Activated T-cell treated with anti-CD3 and anti-CD28 coated beads for 48 hours (primary cell): ENCODE measurements at regions not wholly inside any gene's neighbourhood (a gene's known extent, or its start where the extent isn't known, plus 50 kb on each side); places are given as distances from the start of the nearest gene placed in this dataset.
"Not testable (repeated sequence)": the region's sequence is repeated elsewhere in the genome, so short reads cannot be mapped to it uniquely, and the experiment has no call there.

ENCODE experiments used
- DNase-seq: peaks from one replicate; pipeline ENCODE4 v3.0.0-alpha.2; 2020; ENCODE audit warnings: low read depth

DNA sequence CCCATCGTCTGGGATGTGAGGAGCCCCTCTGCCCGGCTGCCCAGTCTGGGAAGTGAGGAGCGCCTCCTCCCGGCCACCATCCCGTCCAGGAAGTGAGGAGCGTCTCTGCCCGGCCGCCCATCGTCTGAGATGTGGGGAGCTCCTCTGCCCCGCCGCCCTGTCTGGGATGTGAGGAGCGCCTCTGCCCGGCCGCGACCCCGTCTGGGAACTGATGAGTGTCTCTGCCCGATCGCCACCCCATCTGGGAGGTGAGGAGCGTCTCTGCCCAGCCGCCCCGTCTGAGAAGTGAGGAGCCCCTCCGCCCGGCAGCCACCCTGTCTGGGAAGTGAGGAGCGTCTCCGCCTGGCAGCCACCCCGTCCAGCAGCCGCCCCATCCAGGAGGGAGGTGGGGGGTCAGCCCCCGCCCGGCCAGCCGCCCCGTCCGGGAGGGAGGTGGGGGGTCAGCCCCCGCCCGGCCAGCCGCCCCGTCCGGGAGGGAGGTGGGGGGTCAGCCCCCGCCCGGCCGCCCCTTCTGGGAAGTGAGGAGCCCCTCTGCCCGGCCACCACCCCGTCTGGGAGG, 705.8 kb downstream of the DTWD2 start:
- DNase-seq = not testable (repeated sequence)

DNA sequence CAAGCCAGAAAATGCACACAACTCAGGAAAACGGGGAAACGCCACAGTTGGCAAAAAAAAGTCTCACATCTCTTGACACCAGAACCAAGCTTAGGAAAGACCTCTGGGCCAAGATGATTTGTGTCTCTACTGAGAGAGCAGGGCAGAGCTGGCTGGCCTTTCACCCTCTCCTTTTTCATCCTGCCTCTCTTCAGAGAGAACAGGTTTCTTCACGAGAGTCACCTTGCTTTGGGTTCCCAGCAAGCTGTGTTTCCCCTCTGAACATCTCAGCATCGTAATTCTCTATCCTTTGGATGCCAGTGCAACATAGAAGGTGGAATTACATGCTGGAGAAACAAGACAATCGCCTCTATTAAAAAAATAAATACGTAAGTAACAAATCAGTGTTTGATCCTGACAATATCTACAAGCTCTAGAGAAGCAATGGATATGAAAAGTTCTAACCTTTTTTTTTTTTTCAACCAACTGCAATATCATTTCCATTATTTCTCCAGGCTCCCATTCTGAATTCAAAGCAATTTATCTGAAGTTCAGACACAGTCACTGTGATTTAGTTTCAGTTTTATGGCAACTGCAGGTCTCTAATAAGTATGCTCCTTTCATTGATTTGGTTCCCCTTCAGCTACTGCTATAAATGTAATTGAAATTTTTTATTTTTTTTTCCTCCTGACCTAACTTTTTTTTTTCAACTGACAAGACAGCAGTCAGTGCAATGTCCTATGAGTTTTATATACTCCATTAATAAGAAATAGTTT, 708.6 kb downstream of the DTWD2 start:
- no peak for DNase-seq

DNA sequence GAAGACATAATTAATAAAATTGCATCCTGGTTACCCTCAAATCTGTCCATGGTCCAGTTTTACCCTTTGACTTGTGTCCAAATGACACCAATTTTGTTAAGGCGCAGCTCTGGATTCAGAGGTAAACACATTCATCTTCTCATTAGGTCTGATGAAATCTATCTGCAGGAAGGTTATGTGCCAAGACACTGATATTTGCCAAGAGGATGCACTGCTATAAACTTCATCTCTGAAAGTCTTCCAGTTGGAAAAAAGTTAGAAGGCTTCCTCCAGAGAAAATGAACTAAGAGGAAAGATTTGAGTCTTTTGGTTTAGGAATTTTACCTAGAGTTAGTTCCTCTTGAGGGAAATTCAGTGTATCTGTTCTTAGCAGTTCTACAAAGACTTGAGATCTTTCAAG, 717.8 kb downstream of the DTWD2 start:
- no peak for DNase-seq

DNA sequence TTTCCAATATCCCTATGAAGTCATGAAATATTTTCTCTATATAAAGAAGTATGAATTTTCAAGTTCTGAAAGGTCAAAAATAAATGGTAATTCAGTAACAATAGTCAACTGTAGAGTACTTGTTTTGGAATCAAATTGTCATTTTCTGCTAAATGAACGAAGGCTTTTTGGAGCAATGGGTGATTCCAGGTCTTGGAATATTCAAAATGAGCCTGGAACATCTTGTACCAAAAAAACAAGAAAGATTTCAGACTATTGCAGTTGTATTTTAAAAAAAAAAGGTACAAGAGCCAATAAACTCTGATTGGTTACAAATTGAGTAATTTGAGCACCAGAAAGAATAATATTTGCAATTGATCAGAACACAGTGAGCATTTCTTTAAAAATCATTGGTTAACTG, 730.1 kb downstream of the DTWD2 start:
- no peak for DNase-seq

DNA sequence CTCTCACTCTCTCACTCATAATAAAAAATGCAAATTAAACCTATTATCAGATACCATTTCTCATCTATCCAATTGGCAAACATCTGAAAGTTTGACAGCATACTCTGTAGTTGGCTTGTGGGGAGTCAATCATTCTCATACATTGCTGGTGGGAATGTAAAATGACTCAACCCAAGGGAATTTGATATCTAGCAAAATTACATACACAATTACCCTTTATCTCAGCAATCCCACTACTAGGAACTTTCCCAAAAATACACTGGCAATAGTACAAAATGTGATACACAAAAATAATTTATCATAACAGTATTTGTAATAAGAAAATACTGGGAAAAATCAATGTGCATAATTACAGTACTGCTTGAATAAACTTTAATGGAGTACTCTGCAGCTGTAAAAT, 731.3 kb downstream of the DTWD2 start:
- no peak for DNase-seq

DNA sequence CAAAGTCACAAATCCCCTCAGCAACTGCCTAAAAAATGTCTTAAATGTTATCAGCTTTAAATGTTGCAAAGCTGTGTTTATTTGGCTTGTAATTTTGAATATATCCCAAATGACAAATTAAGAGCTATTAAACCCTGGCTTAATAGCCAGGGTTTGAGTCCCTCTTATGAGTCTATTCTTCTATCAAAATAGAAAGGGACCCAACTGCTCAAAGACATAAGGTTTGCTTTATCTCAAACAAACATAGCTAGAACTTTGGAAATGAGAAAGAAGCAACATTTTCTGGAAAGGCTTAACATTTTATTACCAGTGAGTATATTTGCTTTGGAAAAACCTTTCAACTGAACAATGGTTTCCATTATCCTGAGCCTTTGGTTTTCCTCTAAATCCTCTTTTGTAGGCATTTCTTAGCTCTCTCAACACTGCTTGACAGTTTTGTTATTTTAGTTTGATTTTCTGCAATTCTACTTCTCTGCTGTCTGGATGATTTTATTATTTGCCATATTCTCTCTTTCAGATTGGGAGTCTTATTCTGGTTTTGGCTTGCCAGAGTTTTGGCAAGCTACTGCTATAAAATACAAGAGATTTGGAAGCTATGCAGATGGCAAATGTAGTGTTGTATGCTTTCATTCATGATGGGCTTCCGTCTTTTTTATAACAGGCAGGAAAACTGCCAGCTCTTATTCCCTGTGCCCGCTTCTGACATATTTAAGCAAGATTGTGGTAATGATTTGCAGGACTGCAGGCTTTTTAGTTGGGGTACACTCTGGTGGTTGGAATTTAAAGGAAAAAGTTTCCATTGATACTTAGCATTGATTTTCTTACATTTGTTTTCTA, 734.9 kb downstream of the DTWD2 start:
- DNase-seq = no peak

DNA sequence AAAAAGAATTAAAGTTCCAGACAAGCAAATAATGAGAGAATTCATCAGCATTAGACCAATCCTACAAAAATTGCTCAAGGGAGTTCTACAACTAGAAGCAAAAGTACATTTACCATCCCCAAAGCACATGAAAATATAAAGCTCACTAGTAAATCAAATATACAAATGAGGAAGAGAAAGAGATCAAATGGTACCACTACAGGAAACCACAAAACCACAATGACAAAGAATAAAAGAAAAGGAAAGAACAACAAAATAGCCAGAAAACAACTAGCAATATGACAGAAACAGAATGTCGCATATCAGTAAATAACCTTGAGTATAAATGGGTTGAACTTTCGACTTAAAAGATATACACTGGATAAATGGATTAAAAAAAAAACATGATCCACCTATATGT, 739.0 kb downstream of the DTWD2 start:
- no peak for DNase-seq

DNA sequence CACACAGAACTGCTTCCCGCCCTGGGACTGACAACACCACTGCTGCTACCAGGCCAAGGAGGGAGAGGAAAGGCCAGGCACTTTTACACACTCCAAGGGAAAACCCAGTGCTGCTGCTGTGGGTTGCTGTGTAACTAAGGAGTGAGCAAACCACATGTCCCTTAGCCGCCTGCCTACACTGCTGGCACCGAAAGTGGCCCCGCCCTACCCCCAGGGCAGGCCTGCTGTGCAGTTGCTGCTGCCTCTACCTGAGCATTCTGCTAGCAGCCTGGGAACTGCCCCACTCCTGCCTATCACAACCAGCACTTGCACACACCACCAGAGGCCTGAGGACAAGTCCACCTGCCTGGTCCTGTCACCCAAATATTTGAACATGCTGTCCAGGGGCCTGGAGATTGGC, 740.9 kb downstream of the DTWD2 start:
- DNase-seq = no peak

DNA sequence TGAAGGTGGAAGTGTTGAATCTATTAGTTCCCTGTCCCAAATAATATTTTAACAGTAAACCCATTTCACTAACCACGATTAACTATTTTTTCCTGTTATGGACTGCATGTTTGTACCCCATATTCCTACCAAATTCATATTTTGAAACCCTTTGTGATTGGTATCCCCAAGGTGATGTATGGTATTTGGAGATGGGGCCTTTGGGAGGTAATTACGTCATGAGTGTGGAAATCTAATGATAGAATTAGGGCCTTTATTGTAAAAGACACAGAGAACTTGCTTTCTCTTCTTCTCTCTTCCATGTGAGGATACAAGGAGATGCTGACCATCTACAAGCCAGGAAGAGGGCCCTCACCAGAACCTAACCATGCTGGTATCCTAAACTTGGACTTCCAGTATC, 744.7 kb downstream of the DTWD2 start:
- DNase-seq = no peak

DNA sequence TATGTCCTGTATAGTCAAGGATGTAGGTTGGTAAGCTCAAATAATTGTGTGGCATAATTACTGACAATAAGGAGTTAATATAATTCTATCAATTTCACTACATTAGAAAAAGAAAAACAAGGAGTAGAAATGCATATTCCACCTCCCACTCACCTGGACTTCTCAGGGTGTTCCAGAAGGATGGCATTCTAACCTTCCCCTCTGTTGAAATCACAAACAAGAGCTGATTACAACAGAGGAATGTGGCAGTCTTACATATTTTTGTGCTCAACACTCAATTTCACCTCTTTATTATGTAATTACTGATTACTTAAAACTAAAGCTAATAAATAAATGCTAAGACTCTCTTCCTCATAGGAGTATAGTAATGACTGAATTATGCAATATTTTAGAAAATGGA, 745.3 kb downstream of the DTWD2 start:
- no peak for DNase-seq

DNA sequence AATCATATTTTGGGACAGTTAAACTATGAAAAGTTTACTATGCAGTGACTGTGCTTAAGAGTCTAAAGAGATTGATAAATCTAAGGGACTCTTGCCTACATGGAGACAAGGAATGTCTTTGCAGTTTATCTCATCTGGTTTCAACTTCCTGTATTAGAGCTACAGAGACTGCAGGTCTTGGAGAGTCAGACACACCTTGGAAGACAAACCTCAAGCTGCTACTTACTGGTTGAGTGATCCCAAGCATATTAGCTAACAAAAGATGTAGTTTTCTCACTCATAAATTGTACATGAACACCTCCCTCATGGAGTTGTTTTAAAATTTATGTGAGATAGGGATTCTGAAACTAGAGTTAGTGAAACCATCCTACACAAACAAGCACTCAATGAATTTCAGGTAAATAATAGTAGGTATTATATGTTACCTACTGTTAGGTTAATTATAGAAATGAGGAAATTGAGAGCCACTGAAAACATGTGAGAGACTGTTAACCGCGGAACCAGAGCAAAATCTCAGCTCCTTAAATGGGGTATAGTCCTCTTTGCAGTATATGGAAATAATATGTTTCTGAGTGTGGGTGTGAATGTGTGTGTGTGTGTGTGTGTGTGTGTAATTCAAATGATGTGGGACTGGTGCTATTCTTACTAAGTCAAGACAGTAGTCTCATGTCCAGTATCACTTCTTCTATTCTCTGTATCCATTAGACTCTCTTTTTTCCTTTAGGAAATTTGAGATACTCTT, 752.1 kb downstream of the DTWD2 start:
- DNase-seq = no peak

DNA sequence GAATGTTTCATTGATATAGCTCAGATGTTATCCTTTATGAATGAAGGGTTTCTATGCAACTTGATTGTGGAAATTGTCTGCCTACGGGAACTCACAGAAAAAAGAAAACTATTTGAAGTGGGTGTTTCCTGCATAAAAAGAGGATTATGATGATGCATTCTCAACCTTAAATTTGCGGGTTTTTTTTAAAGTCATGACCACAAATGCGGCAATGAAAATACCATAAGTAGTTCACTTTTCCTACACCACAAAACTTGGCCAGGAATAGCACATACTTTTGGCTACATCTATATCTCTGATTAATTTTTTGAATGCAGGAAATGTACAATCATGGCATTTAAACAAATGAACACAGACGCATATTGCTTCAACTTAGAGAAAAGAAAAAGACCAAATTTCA, 754.7 kb downstream of the DTWD2 start:
- no peak for DNase-seq

DNA sequence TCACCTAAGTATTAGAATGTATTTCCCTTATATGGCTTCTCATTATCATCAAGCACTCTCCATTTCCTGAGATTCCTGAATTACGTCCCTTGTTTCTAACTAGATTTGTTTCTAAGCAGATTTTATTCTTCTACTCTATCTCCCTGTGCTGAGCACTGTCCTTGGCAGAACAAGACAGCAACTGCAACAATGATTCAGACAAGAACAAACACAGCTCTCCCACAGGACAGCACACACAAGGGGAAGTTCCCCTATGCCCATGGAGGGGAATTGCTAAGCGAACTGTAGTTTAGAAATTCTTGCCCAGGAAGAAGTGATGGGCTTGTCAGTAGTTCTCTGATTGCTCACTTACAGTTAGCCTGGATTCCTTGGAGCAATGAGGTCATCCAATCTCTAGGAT, 759.9 kb downstream of the DTWD2 start:
- no peak for DNase-seq

DNA sequence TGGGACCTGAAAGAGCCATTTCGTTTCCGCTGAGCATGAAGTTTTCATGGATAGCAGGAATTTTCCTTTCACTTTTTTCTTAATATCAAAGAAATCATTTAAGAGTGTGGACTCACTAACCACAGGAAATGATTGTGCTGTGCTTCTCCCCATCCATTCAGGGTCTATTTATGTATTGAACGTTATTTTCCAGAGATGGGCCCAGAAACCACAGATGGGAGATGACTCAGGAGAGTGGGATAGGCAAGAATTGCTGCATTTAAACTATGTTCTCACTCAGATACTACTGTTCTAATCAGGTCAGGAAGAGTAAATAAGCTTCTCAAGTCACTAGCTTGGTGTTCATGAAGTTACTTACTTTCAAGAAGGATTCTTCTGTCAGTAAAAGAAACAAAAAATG, 763.8 kb downstream of the DTWD2 start:
- DNase-seq = no peak

DNA sequence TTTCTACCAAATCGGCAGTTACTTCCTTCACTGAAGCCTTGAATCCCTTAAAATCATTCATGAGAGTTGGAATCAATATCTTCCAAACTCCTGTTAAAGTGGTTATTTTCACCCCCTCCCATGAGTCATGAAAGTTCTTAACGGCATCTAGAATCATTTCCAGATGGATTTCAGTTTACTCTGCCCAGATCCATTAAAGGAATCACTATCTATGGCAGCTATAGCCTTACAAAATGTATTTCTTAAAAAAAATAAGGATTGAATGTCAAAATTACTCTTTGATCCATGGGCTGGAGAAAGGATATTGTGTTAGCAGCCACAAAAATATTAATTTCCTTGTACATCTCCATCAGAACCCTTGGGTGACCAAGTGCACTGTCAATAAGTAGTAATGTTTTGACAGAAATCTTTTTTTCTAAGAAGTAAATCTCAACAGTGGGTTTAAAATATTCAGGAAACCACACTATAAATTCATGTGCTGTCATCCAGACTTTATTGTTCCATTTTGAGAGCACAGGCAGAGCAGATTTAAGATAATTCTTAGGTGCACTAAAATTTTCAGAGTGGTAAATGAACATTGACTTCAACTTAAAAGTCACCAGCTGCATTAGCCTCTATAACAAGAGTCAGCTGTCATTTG, 767.7 kb downstream of the DTWD2 start:
- DNase-seq = no peak

DNA sequence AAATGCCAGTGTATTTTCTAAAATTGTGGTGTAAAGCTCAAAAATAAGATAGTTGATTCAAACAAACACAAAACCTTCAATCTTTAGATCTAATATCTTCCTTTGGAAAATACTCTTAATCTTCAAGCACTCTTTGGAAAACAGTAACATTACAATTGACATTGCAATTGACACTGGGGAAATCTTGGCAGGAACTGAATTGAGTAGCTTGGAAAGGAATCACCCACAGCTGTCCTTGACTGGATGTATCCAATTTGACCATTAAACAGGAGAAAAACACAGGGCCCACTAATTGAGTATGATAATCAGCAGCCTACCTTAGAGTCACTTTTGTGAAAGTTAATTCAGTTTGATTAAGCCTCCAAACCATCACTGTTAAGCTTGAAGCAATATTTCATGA, 776.7 kb downstream of the DTWD2 start:
- no peak for DNase-seq

DNA sequence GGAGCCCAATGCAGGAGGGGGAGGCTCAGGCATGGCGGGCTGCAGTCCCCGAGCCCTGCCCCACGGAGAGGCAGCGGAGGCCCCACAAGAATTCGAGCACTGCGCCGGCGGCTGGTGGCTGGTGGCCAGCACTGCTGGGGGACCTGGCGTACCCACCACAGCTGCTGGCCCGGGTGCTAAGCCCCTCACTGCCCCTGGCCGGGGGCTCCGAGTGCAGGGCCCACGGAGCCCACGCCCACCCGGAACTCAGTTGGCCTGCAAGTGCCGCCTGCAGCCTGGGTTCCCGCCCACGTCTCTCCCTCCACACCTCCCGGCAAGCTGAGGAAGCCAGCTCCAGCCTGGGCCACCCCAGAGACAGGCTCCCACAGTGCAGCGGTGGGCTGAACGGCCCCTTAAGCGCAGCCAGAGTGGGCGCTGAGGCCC, 780.3 kb downstream of the DTWD2 start:
- no peak for DNase-seq

DNA sequence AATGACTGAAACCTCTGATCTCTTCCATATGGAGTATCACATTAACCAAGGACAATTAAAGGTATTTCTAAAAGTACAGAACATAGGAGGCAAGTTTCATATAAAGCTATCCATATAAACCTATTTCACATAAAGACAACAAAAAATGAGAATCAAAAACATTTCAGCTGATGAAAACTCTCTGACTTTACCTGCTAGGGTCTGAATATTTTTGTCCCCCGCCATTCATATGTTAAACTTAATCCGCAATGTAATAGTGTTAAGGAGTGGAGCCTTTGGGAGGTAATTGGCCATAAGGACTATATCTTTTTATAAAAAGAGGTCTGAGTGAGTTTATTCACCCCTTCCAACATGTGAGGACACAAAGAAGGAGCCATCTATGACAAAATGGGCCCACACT, 788.5 kb downstream of the DTWD2 start:
- no peak for DNase-seq

DNA sequence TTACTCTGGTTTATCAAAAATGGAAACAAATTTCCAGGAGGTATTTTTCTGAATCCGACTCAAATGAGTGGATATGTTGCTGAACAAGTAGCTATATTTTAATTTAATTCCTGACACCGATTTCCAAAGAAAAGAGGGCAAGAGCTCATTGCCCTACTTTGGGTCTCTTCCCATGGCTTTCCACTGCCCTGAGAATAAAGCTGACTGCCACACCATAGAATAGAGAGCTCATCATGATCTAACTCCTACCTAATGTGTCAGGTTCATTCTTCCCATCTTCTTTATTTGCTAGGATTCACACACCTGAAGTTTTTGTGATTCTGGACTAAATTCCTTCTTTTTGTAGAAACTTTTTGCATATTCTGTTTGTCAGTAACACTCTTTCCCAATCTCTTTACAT, 792.1 kb downstream of the DTWD2 start:
- DNase-seq = no peak

DNA sequence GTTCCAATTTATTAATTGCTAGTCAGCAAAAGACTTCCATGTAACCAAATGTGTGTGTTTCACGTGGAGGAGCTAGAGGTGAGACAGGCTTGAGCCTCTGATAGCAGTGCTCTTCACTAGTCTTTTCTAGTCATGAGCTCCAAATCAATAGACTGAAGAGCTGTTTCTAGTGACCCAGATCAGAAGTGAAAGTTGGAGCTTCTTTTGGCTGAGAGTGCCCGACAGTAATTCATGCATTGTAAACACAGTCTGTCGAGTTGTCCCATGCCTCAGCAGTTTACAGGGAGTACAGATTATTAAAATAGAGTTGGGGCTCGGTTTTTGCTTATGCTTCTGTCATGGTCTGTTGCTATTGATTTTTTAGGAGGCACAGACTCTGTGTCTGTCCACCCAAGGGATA, 793.1 kb downstream of the DTWD2 start:
- DNase-seq = no peak

DNA sequence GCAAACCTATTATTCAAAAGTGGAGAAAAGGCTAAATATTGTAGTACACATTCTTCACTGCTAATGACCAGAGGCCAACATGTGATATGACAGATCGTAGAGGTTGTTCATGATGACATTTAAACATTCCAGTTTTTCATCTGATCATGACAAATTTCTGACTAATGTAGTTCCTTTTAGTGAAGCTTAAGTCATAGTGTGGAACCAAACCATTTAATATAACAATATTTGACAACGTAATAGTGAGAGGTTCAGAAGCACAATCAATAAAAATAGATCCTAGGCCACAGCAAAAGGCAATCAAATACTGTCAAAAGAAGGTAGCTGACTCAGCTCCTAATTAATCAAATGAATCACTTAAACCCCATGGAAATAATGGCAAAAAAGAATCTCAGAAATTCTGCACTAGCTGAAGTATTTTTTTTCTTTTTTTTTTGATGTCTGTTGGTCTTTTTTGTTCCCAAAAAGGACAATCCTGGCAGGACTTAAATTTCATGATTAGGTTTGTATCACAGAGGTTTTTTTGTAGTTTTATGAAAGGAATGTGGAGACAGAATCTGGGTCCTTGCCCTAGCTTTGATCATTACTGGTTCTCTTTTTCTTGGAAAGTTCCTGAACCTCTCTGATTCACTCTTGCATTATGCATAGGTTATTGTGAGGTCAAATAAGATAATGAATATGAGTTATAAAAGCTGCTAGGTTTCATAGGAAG, 795.0 kb downstream of the DTWD2 start:
- DNase-seq = no peak
